A673 (cell line): ENCODE measurements at regions not wholly inside any gene's neighbourhood (a gene's known extent, or its start where the extent isn't known, plus 50 kb on each side); places are given as distances from the start of the nearest gene placed in this dataset.

Source experiments
- BruUV-seq: library from RNA; stranded (reverse); fragments of 400-500 nt; replicated peaks from 2 replicates; lab custom pipeline; 2021; lab: Mats Ljungman, UMichigan
- CTCF ChIA-PET: fragments of 300-600 bp; sonication (Branson Sonifier 250); formaldehyde crosslinking; loops from one replicate; lab custom pipeline; 2022; ENCODE audit warnings: antibody characterized with exemption; lab: Charles Lee
- POLR2A ChIA-PET: fragments of 300-600 bp; sonication (Branson Sonifier 250); formaldehyde crosslinking; loops from one replicate; lab custom pipeline; 2022; ENCODE audit warnings: antibody characterized with exemption; ENCODE audit not compliant: low non-redundant PET; lab: Charles Lee
- DNase-seq: peaks from one replicate; pipeline ENCODE4 v3.0.0-alpha.2; 2015; ENCODE audit warnings: low spot score
- H3K27ac ChIP-seq: fragments of 200-600 bp; sonication (generic); 2 replicates; pipeline ENCODE4 v1.5.1; 2016; ENCODE audit warnings: mixed run types, low read depth, mild to moderate bottlenecking, mixed read lengths, antibody characterized with exemption, low read length; ENCODE audit not compliant: poor library complexity, severe bottlenecking
- H3K27me3 ChIP-seq: fragments of 200-600 bp; sonication (generic); replicated peaks from 2 replicates; pipeline ENCODE4 v1.6.1; 2017; ENCODE audit warnings: mixed run types, low read depth, mild to moderate bottlenecking, mixed read lengths, antibody characterized with exemption, low read length; ENCODE audit not compliant: insufficient read depth, poor library complexity
- H3K36me3 ChIP-seq: fragments of 200-600 bp; sonication (generic); 2 replicates; pipeline ENCODE4 v1.6.1; 2016; ENCODE audit warnings: mixed run types, mild to moderate bottlenecking, mixed read lengths, antibody characterized with exemption, low read length; ENCODE audit not compliant: insufficient read depth, poor library complexity, severe bottlenecking
- H3K4me1 ChIP-seq: fragments of 200-600 bp; sonication (generic); 2 replicates; pipeline ENCODE4 v1.6.1; 2017; ENCODE audit warnings: mixed run types, mild to moderate bottlenecking, mixed read lengths, antibody characterized with exemption, low read length; ENCODE audit not compliant: insufficient read depth, poor library complexity, severe bottlenecking
- H3K4me3 ChIP-seq: fragments of 200-600 bp; sonication (generic); 2 replicates; pipeline ENCODE4 v1.5.1; 2016; ENCODE audit warnings: low read depth, mixed run types, mild to moderate bottlenecking, mixed read lengths, low read length; ENCODE audit not compliant: poor library complexity, severe bottlenecking
- H3K9me3 ChIP-seq: fragments of 200-600 bp; sonication (generic); 2 replicates; pipeline ENCODE4 v1.6.1; 2016; ENCODE audit warnings: mixed run types, low read depth, mild to moderate bottlenecking, mixed read lengths, antibody characterized with exemption, low read length; ENCODE audit not compliant: poor library complexity, severe bottlenecking
- CTCF ChIP-seq: fragments of 300-800, 200-600 bp; sonication (generic); conservative IDR thresholded peaks from 2 replicates; pipeline ENCODE4 v1.5.1; 2017; ENCODE audit warnings: low read depth, mild to moderate bottlenecking, antibody characterized with exemption, low read length, moderate library complexity, mixed read lengths
- EZH2 ChIP-seq: fragments of 200-600 bp; sonication (generic); IDR thresholded peaks from 2 replicates; pipeline ENCODE4 v1.6.1; 2017; ENCODE audit warnings: borderline replicate concordance, low read depth, mild to moderate bottlenecking, mixed read lengths, antibody characterized with exemption, low read length; ENCODE audit not compliant: poor library complexity, severe bottlenecking
- intact Hi-C: fragments of 100-400 bp; cut with micrococcal nuclease; formaldehyde crosslinking; loops from one replicate; pipeline ENCODE4 v1.10.0; 2022; ENCODE audit not compliant: unreplicated experiment

- DNase-seq = no peak
- ChIA-PET CTCF (no interaction called here), POLR2A (no interaction called here)
- intact Hi-C loops = no loop called here
- Histone ChIP-seq H3K4me1 (no peaks in the 10 kb centered on the region), H3K36me3 (no peaks in the 10 kb centered on the region), H3K27me3 (peaks cover 4% of the 10 kb centered on the region), H3K9me3 (no peaks in the 10 kb centered on the region), H3K27ac (no peak overlapping the region), H3K4me3 (no peak overlapping the region)
- no TSS peak for BruUV-seq
- TF ChIP-seq CTCF (no peak), EZH2 (no peak)
Observed at GRCh38 chr14:35940291-35940690, 114.2 kb downstream of the BRMS1L start.

GRCh38 chr14:35938770-35939169, 112.6 kb downstream of the BRMS1L start:
- Histone ChIP-seq H3K36me3 (no peaks in the 10 kb centered on the region), H3K27me3 (peaks cover 4% of the 10 kb centered on the region), H3K4me3 (no peak overlapping the region), H3K27ac (no peak overlapping the region), H3K4me1 (no peaks in the 10 kb centered on the region), H3K9me3 (no peaks in the 10 kb centered on the region)
- ChIA-PET POLR2A (no interaction called here), CTCF (no interaction called here)
- BruUV-seq = no TSS peak
- intact Hi-C loops = no loop called here
- TF ChIP-seq EZH2 = no peak
- no peak for DNase-seq

GRCh38 chr14:35934499-35934898, 108.4 kb downstream of the BRMS1L start:
- Histone ChIP-seq H3K4me3 (no peak overlapping the region), H3K27ac (no peak overlapping the region), H3K9me3 (no peaks in the 10 kb centered on the region), H3K4me1 (no peaks in the 10 kb centered on the region), H3K36me3 (no peaks in the 10 kb centered on the region), H3K27me3 (no peaks in the 10 kb centered on the region)
- no peak for DNase-seq
- BruUV-seq = no TSS peak
- intact Hi-C loops = no loop called here
- ChIA-PET POLR2A (no interaction called here), CTCF (no interaction called here)
- no peak for TF ChIP-seq EZH2
- no peak for TF ChIP-seq CTCF

- no peak for DNase-seq
- ChIA-PET POLR2A (no interaction called here), CTCF (no interaction called here)
- Histone ChIP-seq H3K4me3 (no peak overlapping the region), H3K27me3 (no peaks in the 10 kb centered on the region), H3K9me3 (no peaks in the 10 kb centered on the region), H3K4me1 (no peaks in the 10 kb centered on the region), H3K36me3 (no peaks in the 10 kb centered on the region), H3K27ac (no peak overlapping the region)
- BruUV-seq = no TSS peak
- TF ChIP-seq CTCF (no peak), EZH2 (no peak)
- intact Hi-C loops = no loop called here
Observed at GRCh38 chr14:35932659-35933159, 106.6 kb downstream of the BRMS1L start.
